CMK (cell line): ENCODE measurements at regions not wholly inside any gene's neighbourhood (a gene's known extent, or its start where the extent isn't known, plus 50 kb on each side); places are given as distances from the start of the nearest gene placed in this dataset.

Experiments used
- DNase-seq: peaks from one replicate; pipeline ENCODE4 v3.0.0-alpha.2; 2010; ENCODE audit warnings: low read depth

GRCh38 chr3:70120357-70120966 is 120.9 kb downstream of the SAMMSON start:
- peak; percentile 39 for DNase-seq

GRCh38 chr3:70127192-70127591 is 127.7 kb downstream of the SAMMSON start:
- no peak for DNase-seq

GRCh38 chr3:70137366-70137765 is 137.8 kb downstream of the SAMMSON start:
- no peak for DNase-seq

DNA sequence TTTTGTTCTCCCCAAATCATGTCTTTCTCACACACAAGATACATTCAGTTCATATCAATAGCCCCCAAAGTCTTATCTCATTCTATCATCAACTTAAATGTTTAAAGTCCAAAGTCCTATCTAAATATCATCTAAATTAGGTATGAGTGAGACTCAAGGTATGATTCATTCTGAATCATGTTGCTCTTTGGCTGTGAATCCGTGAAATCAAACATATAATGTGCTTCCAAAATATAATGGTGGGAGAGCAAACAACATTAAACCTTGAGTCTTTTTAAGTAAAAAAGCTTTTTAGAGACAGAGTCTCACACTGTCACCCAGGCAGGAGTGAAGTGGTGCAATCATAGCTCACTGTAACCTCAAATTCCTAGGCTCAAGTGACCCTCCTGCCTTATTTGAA is 139.1 kb downstream of the SAMMSON start:
- no peak for DNase-seq
